LoVo (cell line): ENCODE measurements at regions not wholly inside any gene's neighbourhood (a gene's known extent, or its start where the extent isn't known, plus 50 kb on each side); places are given as distances from the start of the nearest gene placed in this dataset.
"Not testable (repeated sequence)": the region's sequence is repeated elsewhere in the genome, so short reads cannot be mapped to it uniquely, and the experiment has no call there.

Experiments used
- DNase-seq: peaks from one replicate; pipeline ENCODE4 v3.0.0-alpha.2; 2016; ENCODE audit warnings: low spot score

DNA sequence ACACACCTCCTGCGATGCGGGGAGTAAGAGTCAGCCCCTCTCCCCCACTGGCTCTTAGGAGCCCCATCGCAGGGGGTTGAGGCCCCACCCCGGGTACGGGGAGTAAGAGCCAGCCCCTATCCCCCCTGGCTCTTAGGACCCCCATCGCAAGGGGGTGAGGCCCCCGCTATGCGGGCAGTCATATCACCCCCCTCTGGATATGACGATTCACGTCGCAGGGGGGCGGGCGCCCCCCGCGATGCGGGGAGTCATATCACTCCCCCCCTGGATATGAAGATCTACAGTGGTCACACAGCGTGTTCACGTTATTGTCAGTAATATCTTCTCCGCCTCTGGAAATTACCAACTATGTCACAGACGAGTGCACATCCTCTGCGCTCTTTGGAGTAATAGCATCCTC lies 61.1 kb downstream of the DEFB131A start:
- DNase-seq: not testable (repeated sequence)

- DNase-seq: not testable (repeated sequence)
Observed at GRCh38 chr4:9506672-9507071, 62.5 kb downstream of the DEFB131A start.

GRCh38 chr4:9512941-9513340 lies 68.7 kb downstream of the DEFB131A start:
- DNase-seq: not testable (repeated sequence)

GRCh38 chr4:9519631-9520030 lies 75.4 kb downstream of the DEFB131A start:
- not testable (repeated sequence) for DNase-seq

DNA sequence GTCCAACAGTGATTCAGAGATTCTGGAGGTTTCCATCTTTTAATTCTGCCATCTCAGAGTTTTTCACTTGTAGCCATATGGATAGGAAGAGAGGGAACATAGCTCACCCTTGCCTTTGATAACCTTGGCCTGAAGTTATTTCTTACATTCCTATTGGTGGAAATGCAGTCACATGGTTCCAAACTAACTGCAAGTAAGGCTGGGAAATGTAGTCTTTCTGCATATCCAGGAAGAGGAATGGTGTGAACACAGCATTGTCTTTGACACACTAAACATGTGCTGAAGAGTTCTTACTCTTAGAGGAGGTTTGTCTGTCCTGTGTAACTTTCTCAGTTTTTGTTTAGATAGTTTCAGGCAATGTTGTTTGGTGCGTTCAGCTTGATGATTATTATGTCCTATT lies 78.7 kb downstream of the DEFB131A start:
- not testable (repeated sequence) for DNase-seq

DNA sequence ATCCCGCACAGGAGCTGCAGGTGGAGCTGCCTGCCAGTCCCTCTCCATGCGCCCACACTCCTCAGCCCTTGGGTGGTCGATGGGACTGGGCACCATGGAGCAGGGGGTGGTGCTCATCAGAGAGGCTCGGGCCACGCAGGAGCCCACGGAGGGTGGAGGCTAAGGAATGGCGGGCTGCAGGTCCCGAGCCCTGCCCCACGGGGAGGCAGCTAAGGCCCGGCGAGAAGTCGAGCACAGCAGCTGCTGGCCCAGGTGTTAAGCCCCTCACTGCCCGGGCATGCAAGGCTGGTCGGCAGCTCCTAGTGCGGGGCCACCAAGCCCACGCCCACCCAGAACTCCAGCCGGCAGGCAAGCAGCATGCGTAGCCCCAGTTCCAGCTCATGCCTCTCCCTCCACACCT lies 80.2 kb downstream of the DEFB131A start:
- not testable (repeated sequence) for DNase-seq

DNA sequence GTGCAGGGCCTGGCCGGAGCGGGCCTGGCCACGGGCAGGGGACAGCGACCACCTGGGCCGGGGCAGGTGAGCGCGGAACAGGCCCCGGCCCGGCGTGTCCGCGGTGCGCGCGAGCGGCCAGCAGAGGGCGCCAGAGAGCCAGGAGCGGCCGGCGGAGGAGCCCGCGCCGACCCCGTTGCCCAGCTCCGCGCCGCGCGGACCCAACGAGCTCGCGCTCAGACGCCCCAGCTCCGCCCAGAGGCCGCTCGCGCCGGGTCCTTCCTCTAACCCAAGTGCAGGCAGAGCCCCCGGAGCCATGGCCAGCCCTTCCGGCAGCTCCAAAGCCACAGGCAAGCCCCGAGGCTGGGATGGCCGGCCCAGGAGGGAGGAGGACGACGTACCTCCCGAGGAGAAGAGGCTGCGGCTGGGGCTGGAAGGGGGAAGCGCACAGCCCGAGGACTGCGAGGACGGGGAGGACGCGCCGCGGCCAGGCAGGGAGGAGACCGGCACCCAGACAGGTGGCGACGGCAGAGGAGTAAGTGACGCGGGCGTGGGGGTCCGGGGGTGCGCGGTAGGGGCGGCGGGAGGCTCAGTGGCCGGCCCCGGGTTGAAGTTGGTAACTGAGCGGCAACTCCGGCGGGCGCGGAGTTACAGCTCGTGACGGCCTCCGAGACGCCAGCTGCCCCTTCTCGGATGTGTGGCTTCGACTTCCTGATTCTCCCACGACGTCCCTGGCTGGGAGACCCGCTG lies 88.1 kb downstream of the DEFB131A start:
- DNase-seq: peak; percentile 77

DNA sequence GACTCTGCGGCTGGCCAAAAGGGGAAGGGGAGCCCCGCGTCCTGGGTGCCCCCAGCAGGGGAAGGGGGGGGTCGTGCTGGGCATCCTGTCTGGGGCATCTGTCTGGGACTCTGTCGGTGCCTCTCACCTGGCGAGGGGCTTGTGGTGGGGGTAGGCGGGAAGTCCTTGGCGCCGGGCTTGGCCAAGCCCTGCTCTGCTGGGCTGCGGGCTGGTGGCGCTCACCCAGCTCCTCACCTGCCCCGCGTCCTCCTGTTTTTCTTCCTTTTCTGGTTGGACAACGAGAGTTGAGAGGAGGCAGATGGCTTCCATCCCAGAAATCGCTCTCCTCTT lies 88.6 kb downstream of the DEFB131A start:
- DNase-seq: not testable (repeated sequence)

DNA sequence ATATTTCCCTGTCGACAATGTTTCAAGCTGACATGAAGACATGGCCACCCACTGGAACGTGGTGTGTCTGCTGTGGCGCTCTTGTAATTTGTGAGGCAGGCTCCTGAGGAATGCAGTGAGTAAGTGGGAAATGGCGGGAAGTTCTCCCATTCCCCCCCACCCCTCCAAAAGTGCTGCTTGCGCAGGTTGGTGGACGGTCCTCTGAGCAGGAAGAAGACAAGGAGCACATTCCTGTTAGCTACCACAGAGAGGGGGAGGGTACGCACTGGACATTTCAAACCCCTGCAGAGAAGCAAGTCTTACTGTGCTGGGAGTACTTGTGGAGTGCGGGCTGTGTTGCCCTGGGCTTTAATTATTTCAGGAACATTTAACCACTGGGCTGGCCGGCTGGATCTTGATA lies 92.9 kb downstream of the DEFB131A start:
- not testable (repeated sequence) for DNase-seq

- DNase-seq: not testable (repeated sequence)
Observed at GRCh38 chr4:9539939-9540520, 95.8 kb downstream of the DEFB131A start.

- not testable (repeated sequence) for DNase-seq
Observed at GRCh38 chr4:9541388-9541915, 97.2 kb downstream of the DEFB131A start.

GRCh38 chr4:9544851-9545250 lies 100.6 kb downstream of the DEFB131A start:
- not testable (repeated sequence) for DNase-seq

DNA sequence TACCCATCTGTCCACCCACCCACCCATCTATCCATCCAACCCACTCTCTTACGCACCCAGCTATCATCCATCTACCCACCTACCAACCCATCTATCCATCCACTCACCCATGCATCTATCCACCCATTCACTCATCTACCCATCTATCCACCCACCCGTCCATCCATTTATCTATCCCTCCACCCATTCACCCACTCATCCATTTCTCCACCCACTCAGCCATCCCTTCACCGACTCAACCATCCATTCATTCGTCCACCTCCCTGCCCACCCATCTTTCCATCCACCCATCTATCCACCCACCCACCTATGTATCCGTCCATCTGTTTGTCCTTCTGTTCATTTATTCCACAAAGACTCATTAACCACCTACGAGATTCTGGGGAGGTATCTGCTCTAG lies 103.3 kb downstream of the DEFB131A start:
- DNase-seq: not testable (repeated sequence)

DNA sequence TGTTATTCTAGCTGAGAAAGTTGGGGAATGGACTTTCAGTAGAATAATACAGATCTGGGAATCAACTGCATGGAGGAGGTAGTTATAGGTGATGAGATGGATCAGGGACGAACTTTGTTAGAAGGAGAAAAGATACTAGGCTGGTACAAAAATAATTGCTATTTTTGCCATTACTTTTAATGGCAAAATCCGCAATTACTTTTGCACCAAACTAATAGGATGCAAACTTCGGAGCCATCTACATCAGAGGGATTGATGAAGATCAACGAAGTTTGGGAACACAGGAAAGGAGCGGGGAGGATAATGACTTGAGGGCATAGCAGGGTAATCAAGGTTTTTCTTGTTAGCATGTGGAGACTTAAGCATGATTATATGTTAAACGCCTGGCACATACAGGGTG lies 111.9 kb downstream of the DEFB131A start:
- DNase-seq: not testable (repeated sequence)

DNA sequence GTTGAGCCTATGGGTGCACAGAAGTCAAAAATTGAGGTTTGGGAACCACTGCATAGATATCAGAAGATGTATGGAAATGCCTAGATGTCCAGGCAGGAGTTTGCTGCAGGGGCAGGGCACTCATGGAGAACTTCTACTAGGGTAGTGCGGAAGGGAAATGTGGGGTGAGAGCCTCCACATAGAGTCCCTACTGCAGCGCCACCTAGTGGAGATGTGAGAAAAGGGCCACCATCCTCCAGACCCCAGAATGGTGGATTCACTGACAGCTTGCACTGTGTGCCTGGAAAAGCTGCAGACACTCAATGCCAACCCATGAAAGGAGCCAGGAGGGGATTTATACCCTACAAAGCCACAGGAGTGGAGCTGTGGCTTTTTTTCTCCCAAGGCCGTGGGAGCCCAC lies 133.7 kb downstream of the DEFB131A start:
- not testable (repeated sequence) for DNase-seq

DNA sequence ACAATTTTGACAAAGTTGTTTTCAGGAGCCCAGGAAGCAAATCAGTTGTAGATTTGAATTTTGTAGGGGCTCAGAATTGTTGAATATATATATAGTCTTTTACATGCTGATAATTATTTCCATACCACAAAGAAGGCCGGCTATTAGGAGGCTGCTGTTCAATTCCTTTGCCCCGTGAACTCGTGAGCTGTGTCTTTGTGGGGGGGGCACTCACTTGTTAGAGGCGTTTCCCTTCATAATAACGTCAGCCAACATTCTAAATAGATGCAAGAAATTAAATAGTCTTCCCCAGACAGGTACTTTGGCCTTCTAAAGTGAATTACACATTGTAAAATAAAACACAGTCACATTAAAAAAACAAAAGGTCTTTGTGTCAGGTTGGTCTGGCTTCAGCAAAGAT lies 138.7 kb downstream of the DEFB131A start:
- DNase-seq: not testable (repeated sequence)

DNA sequence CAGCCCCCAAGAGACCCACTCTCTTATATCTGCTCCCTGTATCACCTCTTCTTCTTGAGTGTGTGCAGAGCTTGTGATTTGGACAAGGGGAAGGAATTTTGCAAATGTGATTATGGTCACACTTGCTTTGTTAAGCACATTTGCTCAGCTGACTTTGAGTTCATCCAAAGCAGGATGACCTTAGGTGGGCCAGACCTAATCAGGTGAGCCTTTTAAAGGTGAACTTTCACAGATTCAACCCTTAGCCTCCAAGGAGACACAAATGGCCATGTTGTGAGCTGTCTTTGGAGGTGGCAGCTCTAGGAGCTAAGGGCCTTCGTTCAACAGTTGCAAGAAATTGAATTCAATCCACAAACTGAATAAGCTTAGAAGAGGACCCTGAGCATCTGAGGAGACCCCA lies 147.8 kb downstream of the DEFB131A start:
- DNase-seq: no peak

DNA sequence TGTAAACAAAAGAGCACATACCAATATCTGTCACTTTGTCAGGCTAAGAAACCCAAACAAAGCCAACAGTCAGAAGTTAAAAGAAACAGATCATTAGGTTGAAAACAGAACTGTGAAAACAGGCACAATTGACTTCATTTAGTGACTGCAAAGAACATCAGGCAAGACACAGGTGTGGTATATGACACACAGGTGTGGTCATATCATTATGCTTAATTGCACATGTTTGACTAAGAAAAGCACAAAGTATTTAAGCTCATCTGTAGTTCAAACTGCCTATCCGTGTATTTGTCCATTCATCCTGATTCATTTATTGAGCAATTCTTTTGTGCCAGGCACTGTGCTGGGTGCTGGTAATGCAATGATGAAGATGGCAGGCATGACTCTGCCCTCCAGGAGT lies 150.7 kb downstream of the DEFB131A start:
- DNase-seq: no peak

DNA sequence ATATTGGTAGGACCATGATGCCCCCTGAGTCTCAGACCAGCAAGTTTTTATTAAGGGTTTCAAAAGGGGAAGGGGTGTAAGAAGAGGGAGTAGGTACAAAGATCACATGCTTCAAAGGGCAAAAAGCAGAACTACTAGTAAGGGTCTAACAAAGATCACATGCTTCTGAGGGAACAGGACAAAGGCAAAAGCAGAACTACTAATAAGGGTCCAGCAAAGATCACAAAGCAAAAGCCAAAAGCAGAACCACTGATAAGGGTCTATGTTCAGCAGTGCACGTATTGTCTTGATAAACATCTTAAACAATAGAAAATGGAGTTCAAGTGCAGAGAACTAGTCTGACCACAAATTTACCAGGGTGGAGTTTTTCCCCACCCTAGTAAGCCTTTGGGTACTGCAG lies 151.3 kb downstream of the DEFB131A start:
- not testable (repeated sequence) for DNase-seq

GRCh38 chr4:9599266-9599665 lies 155.1 kb downstream of the DEFB131A start:
- no peak for DNase-seq

- DNase-seq: no peak
Observed at GRCh38 chr4:9600246-9600645, 156.0 kb downstream of the DEFB131A start.

DNA sequence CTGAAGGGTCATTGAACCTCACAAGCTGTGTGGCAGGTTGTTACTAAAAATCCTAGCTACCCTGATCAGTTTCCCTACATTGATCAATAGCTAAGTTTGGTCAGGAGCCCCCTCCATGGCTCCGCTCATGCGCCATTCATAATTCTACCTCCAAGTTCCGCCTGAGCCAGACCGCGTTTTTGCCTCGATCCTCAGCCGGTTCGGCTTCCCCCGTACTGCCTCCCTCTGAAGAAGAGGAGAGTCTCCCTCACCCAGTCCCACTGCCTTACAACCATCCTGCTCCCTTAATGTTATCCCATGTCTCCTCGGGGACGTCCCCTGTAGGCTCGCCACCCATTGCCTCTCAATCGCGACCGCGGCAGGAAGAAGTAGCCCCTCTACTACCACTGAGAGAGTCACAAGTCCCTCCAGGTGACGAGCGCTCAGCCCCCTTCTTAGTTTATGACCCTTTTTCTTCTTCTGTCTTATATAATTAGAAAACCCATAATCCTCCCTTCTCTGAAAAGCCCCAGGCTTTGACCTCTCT lies 158.2 kb downstream of the DEFB131A start:
- no peak for DNase-seq
